ENCODE measurements at regions not wholly inside any gene's neighbourhood (a gene's known extent, or its start where the extent isn't known, plus 50 kb on each side); places are given as distances from the start of the nearest gene placed in this dataset.

DNA sequence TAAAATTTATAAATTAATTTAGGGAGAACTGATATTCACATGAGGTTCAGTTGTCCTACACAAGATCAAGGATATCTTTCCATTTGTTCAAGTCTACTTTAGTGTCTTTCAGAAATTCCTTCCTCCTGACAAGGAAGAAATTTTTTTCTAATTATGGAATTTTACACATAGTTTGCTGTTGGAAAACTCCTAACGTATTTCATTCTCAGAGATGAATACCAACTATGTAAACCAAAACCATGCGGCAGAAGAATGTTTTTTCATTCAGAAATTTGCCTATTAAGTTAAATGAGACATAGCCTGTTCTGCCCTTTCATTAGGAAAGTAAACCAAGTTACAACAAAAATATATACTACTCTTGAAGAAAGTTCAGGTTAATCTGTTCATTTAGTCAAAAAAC is 111.2 kb upstream of the PRDM1 start:
- TF ChIP-seq, protein P1, sequence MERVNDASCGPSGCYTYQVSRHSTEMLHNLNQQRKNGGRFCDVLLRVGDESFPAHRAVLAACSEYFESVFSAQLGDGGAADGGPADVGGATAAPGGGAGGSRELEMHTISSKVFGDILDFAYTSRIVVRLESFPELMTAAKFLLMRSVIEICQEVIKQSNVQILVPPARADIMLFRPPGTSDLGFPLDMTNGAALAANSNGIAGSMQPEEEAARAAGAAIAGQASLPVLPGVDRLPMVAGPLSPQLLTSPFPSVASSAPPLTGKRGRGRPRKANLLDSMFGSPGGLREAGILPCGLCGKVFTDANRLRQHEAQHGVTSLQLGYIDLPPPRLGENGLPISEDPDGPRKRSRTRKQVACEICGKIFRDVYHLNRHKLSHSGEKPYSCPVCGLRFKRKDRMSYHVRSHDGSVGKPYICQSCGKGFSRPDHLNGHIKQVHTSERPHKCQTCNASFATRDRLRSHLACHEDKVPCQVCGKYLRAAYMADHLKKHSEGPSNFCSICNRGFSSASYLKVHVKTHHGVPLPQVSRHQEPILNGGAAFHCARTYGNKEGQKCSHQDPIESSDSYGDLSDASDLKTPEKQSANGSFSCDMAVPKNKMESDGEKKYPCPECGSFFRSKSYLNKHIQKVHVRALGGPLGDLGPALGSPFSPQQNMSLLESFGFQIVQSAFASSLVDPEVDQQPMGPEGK (CRISPR knock-in tag; IDR thresholded peaks at IDR 0.05; ENCODE audit: borderline replicate concordance), result no peak
- TF ChIP-seq PPARA (CRISPR knock-in tag; IDR thresholded peaks at IDR 0.05; ENCODE audit: borderline replicate concordance), result no peak
- TF ChIP-seq, protein P2, sequence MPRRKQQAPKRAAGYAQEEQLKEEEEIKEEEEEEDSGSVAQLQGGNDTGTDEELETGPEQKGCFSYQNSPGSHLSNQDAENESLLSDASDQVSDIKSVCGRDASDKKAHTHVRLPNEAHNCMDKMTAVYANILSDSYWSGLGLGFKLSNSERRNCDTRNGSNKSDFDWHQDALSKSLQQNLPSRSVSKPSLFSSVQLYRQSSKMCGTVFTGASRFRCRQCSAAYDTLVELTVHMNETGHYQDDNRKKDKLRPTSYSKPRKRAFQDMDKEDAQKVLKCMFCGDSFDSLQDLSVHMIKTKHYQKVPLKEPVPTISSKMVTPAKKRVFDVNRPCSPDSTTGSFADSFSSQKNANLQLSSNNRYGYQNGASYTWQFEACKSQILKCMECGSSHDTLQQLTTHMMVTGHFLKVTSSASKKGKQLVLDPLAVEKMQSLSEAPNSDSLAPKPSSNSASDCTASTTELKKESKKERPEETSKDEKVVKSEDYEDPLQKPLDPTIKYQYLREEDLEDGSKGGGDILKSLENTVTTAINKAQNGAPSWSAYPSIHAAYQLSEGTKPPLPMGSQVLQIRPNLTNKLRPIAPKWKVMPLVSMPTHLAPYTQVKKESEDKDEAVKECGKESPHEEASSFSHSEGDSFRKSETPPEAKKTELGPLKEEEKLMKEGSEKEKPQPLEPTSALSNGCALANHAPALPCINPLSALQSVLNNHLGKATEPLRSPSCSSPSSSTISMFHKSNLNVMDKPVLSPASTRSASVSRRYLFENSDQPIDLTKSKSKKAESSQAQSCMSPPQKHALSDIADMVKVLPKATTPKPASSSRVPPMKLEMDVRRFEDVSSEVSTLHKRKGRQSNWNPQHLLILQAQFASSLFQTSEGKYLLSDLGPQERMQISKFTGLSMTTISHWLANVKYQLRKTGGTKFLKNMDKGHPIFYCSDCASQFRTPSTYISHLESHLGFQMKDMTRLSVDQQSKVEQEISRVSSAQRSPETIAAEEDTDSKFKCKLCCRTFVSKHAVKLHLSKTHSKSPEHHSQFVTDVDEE (CRISPR knock-in tag; IDR thresholded peaks at IDR 0.05), result no peak
- no peak for TF ChIP-seq ZFP30 (CRISPR knock-in tag; IDR thresholded peaks at IDR 0.05)
- no peak for TF ChIP-seq ZNF565 (CRISPR knock-in tag; conservative IDR thresholded peaks at IDR 0.05; ENCODE audit: low read depth)
- TF ChIP-seq, protein P3, sequence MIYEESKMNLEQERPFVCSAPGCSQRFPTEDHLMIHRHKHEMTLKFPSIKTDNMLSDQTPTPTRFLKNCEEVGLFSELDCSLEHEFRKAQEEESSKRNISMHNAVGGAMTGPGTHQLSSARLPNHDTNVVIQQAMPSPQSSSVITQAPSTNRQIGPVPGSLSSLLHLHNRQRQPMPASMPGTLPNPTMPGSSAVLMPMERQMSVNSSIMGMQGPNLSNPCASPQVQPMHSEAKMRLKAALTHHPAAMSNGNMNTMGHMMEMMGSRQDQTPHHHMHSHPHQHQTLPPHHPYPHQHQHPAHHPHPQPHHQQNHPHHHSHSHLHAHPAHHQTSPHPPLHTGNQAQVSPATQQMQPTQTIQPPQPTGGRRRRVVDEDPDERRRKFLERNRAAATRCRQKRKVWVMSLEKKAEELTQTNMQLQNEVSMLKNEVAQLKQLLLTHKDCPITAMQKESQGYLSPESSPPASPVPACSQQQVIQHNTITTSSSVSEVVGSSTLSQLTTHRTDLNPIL (CRISPR knock-in tag; IDR thresholded peaks at IDR 0.05; ENCODE audit: low read depth), result no peak
- TF ChIP-seq ARNTL (CRISPR knock-in tag; IDR thresholded peaks at IDR 0.05; ENCODE audit: borderline replicate concordance, low read depth), result no peak
- TF ChIP-seq, protein P4, sequence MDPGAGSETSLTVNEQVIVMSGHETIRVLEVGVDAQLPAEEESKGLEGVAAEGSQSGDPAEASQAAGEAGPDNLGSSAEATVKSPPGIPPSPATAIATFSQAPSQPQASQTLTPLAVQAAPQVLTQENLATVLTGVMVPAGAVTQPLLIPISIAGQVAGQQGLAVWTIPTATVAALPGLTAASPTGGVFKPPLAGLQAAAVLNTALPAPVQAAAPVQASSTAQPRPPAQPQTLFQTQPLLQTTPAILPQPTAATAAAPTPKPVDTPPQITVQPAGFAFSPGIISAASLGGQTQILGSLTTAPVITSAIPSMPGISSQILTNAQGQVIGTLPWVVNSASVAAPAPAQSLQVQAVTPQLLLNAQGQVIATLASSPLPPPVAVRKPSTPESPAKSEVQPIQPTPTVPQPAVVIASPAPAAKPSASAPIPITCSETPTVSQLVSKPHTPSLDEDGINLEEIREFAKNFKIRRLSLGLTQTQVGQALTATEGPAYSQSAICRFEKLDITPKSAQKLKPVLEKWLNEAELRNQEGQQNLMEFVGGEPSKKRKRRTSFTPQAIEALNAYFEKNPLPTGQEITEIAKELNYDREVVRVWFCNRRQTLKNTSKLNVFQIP (CRISPR knock-in tag; IDR thresholded peaks at IDR 0.05; ENCODE audit: borderline replicate concordance, low read depth), result no peak
- TF ChIP-seq RARB (CRISPR knock-in tag; IDR thresholded peaks at IDR 0.05), result no peak
- TF ChIP-seq ESRRG (CRISPR knock-in tag; IDR thresholded peaks at IDR 0.05), result no peak
- no peak for TF ChIP-seq GLIS3 (CRISPR knock-in tag; IDR thresholded peaks at IDR 0.05)
- TF ChIP-seq, protein P5, sequence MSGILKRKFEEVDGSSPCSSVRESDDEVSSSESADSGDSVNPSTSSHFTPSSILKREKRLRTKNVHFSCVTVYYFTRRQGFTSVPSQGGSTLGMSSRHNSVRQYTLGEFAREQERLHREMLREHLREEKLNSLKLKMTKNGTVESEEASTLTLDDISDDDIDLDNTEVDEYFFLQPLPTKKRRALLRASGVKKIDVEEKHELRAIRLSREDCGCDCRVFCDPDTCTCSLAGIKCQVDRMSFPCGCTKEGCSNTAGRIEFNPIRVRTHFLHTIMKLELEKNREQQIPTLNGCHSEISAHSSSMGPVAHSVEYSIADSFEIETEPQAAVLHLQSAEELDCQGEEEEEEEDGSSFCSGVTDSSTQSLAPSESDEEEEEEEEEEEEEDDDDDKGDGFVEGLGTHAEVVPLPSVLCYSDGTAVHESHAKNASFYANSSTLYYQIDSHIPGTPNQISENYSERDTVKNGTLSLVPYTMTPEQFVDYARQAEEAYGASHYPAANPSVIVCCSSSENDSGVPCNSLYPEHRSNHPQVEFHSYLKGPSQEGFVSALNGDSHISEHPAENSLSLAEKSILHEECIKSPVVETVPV (CRISPR knock-in tag; IDR thresholded peaks at IDR 0.05), result no peak

Measured in SK-N-SH treated with all-trans-retinoic acid at 6 μM for 48 hours (cell line).